ENCODE measurements at regions not wholly inside any gene's neighbourhood (a gene's known extent, or its start where the extent isn't known, plus 50 kb on each side); places are given as distances from the start of the nearest gene placed in this dataset.

- Histone ChIP-seq H3K27ac (no peak overlapping the region), H3K27me3 (ENCODE audit: insufficient read depth, low read depth, severe bottlenecking) (no peaks in the 10 kb centered on the region), H3K36me3 (no peaks in the 10 kb centered on the region), H3K4me3 (ENCODE audit: low read depth, low read length) (no peak overlapping the region), H3K9me3 (ENCODE audit: severe bottlenecking) (no peaks in the 10 kb centered on the region)
- TF ChIP-seq CTCF (IDR thresholded peaks at IDR 0.05; ENCODE audit: low read depth, low read length), result no peak
- DNase-seq, result no peak
Measured at GRCh38 chr6:47162231-47162630, 120.1 kb upstream of the ADGRF1 start.

- Histone ChIP-seq H3K27ac (no peak overlapping the region), H3K36me3 (no peaks in the 10 kb centered on the region), H3K4me3 (ENCODE audit: low read depth, low read length) (no peak overlapping the region), H3K27me3 (ENCODE audit: insufficient read depth, low read depth, severe bottlenecking) (no peaks in the 10 kb centered on the region), H3K9me3 (ENCODE audit: severe bottlenecking) (no peaks in the 10 kb centered on the region)
- no peak for TF ChIP-seq CTCF (IDR thresholded peaks at IDR 0.05; ENCODE audit: low read depth, low read length)
- DNase-seq, result no peak
Measured at GRCh38 chr6:47161176-47161687, 119.1 kb upstream of the ADGRF1 start.

GRCh38 chr6:47160702-47161101, 118.6 kb upstream of the ADGRF1 start:
- Histone ChIP-seq H3K9me3 (ENCODE audit: severe bottlenecking) (no peaks in the 10 kb centered on the region), H3K27me3 (ENCODE audit: insufficient read depth, low read depth, severe bottlenecking) (no peaks in the 10 kb centered on the region), H3K4me3 (ENCODE audit: low read depth, low read length) (no peak overlapping the region), H3K27ac (no peak overlapping the region), H3K36me3 (no peaks in the 10 kb centered on the region)
- TF ChIP-seq CTCF (IDR thresholded peaks at IDR 0.05; ENCODE audit: low read depth, low read length), result no peak
- DNase-seq, result no peak

GRCh38 chr6:47159763-47160162, 117.6 kb upstream of the ADGRF1 start:
- no peaks in the 10 kb centered on the region for H3K27me3 ChIP-seq (ENCODE audit: insufficient read depth, low read depth, severe bottlenecking)
- no peak overlapping the region for H3K27ac ChIP-seq
- H3K4me3 ChIP-seq (ENCODE audit: low read depth, low read length), result no peak overlapping the region
- TF ChIP-seq CTCF (IDR thresholded peaks at IDR 0.05; ENCODE audit: low read depth, low read length), result no peak
- DNase-seq, result no peak
- no peaks in the 10 kb centered on the region for H3K36me3 ChIP-seq
- H3K9me3 ChIP-seq (ENCODE audit: severe bottlenecking), result no peaks in the 10 kb centered on the region

- no peak for TF ChIP-seq CTCF (IDR thresholded peaks at IDR 0.05; ENCODE audit: low read depth, low read length)
- Histone ChIP-seq H3K36me3 (no peaks in the 10 kb centered on the region), H3K9me3 (ENCODE audit: severe bottlenecking) (no peaks in the 10 kb centered on the region), H3K4me3 (ENCODE audit: low read depth, low read length) (no peak overlapping the region), H3K27ac (no peak overlapping the region), H3K27me3 (ENCODE audit: insufficient read depth, low read depth, severe bottlenecking) (no peaks in the 10 kb centered on the region)
- DNase-seq, result no peak
Measured at GRCh38 chr6:47157653-47158219, 115.6 kb upstream of the ADGRF1 start.

- DNase-seq, result no peak
- Histone ChIP-seq H3K4me3 (ENCODE audit: low read depth, low read length) (no peak overlapping the region), H3K36me3 (no peaks in the 10 kb centered on the region), H3K9me3 (ENCODE audit: severe bottlenecking) (no peaks in the 10 kb centered on the region), H3K27ac (no peak overlapping the region), H3K27me3 (ENCODE audit: insufficient read depth, low read depth, severe bottlenecking) (no peaks in the 10 kb centered on the region)
- no peak for TF ChIP-seq CTCF (IDR thresholded peaks at IDR 0.05; ENCODE audit: low read depth, low read length)
Measured at GRCh38 chr6:47157063-47157462, 114.9 kb upstream of the ADGRF1 start.
